ENCODE measurements at regions not wholly inside any gene's neighbourhood (a gene's known extent, or its start where the extent isn't known, plus 50 kb on each side); places are given as distances from the start of the nearest gene placed in this dataset.
A peak's percentile ranks its signal among the peaks of the same experiment; 100 is the strongest.

DNA sequence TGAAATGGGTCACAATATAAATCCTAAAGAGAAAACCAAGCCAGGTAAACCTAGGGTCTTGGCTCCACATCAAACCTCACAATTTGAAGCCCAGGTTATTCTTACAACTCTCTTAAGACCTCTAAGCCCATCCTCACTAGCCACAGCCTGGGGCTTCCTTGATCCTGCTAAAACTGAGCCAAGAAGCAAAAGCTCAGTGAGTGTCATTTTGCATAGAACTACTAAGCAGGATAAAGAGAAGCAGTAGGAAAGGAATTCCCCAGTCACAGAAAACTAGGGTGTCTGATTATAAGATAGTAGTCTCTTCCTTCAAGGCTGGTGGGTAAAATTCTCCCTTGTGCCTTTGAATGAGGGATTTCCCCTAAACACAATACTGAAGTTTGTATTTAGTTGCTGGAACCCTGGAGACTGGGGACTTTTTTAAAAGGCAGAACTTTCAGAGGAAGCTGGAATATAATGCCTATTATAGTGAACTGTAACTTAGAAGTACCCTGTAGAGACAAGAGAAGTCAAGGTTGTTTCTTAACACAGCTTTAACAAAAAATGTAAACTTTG is 196.6 kb upstream of the KIAA1217 start:
- H2AFZ ChIP-seq (ENCODE audit: insufficient read depth, low read length, poor library complexity): no peak overlapping the region
- H4K8ac ChIP-seq (ENCODE audit: low read depth, low read length): no peak overlapping the region
- H3K4me1 ChIP-seq (ENCODE audit: control insufficient read depth in 1 of 2, insufficient read depth in 2 of 2, low read length in 2 of 2): peaks cover 5 to 8% of the 10 kb centered on the region in 2 experiments
- no peaks in the 10 kb centered on the region for H3K36me3 ChIP-seq (ENCODE audit: control insufficient read depth in 1 of 2, insufficient read depth in 2 of 2, low read length in 2 of 2)
- H3K27ac ChIP-seq (ENCODE audit: low read depth, low read length): no peak overlapping the region
- no peaks in the 10 kb centered on the region for H3K79me2 ChIP-seq (ENCODE audit: control insufficient read depth, insufficient read depth, low read length, poor library complexity)
- no peak overlapping the region for H4K12ac ChIP-seq (ENCODE audit: low read depth, low read length)
- no peak overlapping the region for H3K23ac ChIP-seq (ENCODE audit: low read length)
- H3K18ac ChIP-seq (ENCODE audit: low read length): no peak overlapping the region
- H3K4me2 ChIP-seq (ENCODE audit: low read length): no peak overlapping the region
- H3K4me3 ChIP-seq (ENCODE audit: low read depth, low read length): no peak overlapping the region
- H3K27me3 ChIP-seq (ENCODE audit: insufficient read depth, low read length): no peaks in the 10 kb centered on the region
- H3K9me3 ChIP-seq (ENCODE audit: insufficient read depth, low read depth, low read length): no peaks in the 10 kb centered on the region
- H2BK120ac ChIP-seq (ENCODE audit: insufficient read depth, low read length, poor library complexity): no peak overlapping the region
- H3K14ac ChIP-seq (ENCODE audit: low read length): no peak overlapping the region
- H3K4ac ChIP-seq (ENCODE audit: low read depth, low read length): no peak overlapping the region
- H2AK5ac ChIP-seq (ENCODE audit: low read length): no peak overlapping the region
- H2BK5ac ChIP-seq (ENCODE audit: low read depth, low read length, poor library complexity): no peak overlapping the region
- H3K79me1 ChIP-seq (ENCODE audit: low read length): peaks cover 3% of the 10 kb centered on the region
- no peak overlapping the region for H2BK12ac ChIP-seq (ENCODE audit: low read length)
- no peak overlapping the region for H3K9ac ChIP-seq (ENCODE audit: low read length)
- DNase-seq: no peak
- H4K91ac ChIP-seq (ENCODE audit: low read depth, low read length): no peak overlapping the region

DNA sequence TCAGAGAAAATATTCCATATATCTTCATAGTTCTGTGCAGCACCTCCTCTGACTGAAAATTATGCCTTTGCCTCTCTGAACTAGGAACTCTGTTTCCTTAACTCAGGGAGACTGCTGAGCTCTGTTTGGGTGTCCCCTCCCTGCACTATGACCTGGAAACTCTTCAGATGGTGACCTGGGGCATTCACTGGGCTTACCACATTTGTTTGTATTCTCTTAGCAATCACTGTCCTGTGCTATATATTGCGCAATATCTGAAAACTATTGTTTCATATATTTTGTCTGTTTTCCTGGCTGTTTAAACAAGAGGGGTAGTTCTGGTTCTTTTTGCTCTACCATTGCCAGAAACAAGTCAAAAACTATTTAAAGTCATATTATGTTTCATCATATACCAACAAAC is 181.8 kb upstream of the KIAA1217 start:
- no peak overlapping the region for H4K91ac ChIP-seq (ENCODE audit: low read depth, low read length)

DNA sequence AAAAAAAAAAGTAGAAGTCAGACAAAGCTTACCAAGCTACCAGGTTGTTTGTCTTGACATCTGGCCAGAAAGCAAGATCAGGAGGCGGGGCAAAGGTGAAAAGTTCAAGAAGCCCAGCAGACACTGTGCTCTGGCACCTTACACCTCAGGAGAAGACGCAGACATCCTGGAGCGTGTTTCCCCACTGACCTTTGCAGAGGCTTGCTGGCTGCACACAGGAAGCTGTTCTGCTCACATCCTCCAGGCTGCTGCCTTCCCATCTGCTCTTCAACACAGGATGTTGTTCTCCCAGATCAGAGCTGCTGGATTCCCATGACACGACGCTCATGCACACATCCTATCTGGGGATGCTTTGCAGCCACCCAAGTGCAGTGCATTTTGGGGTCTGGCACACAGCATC is 174.4 kb upstream of the KIAA1217 start:
- Histone ChIP-seq H3K9ac (ENCODE audit: low read length) (no peak overlapping the region), H4K91ac (ENCODE audit: low read depth, low read length) (no peak overlapping the region), H2BK120ac (ENCODE audit: insufficient read depth, low read length, poor library complexity) (no peak overlapping the region), H4K12ac (ENCODE audit: low read depth, low read length) (no peak overlapping the region), H3K27me3 (ENCODE audit: insufficient read depth, low read length) (no peaks in the 10 kb centered on the region), H3K36me3 (ENCODE audit: control insufficient read depth in 1 of 2, insufficient read depth in 2 of 2, low read length in 2 of 2) (no peaks in the 10 kb centered on the region), H3K79me1 (ENCODE audit: low read length) (no peaks in the 10 kb centered on the region), H4K8ac (ENCODE audit: low read depth, low read length) (no peak overlapping the region), H2AFZ (ENCODE audit: insufficient read depth, low read length, poor library complexity) (no peak overlapping the region), H3K27ac (ENCODE audit: low read depth, low read length) (no peak overlapping the region), H3K14ac (ENCODE audit: low read length) (no peak overlapping the region), H3K4me3 (ENCODE audit: low read depth, low read length) (no peak overlapping the region), H2AK5ac (ENCODE audit: low read length) (no peak overlapping the region), H2BK5ac (ENCODE audit: low read depth, low read length, poor library complexity) (no peak overlapping the region), H3K18ac (ENCODE audit: low read length) (no peak overlapping the region), H3K9me3 (ENCODE audit: insufficient read depth, low read depth, low read length) (no peaks in the 10 kb centered on the region), H3K79me2 (ENCODE audit: control insufficient read depth, insufficient read depth, low read length, poor library complexity) (no peaks in the 10 kb centered on the region), H3K4ac (ENCODE audit: low read depth, low read length) (no peak overlapping the region), H3K4me2 (ENCODE audit: low read length) (no peak overlapping the region), H3K4me1 (ENCODE audit: control insufficient read depth in 1 of 2, insufficient read depth in 2 of 2, low read length in 2 of 2) (peaks cover 0 to 2% of the 10 kb centered on the region in 2 experiments), H3K23ac (ENCODE audit: low read length) (no peak overlapping the region), H2BK12ac (ENCODE audit: low read length) (no peak overlapping the region)
- DNase-seq: no peak
- no CpG with 5 or more reads among the region's 5 CpGs for WGBS (ENCODE audit: extremely low coverage, insufficient coverage, insufficient read length)

More for the DNA sequence above, 181.8 kb upstream of the KIAA1217 start:
- Histone ChIP-seq H3K23ac (ENCODE audit: low read length) (no peak overlapping the region), H2AK5ac (ENCODE audit: low read length) (no peak overlapping the region), H3K27me3 (ENCODE audit: insufficient read depth, low read length) (no peaks in the 10 kb centered on the region), H3K4me2 (ENCODE audit: low read length) (no peak overlapping the region), H3K36me3 (ENCODE audit: control insufficient read depth in 1 of 2, insufficient read depth in 2 of 2, low read length in 2 of 2) (no peaks in the 10 kb centered on the region), H3K18ac (ENCODE audit: low read length) (no peak overlapping the region), H3K14ac (ENCODE audit: low read length) (no peak overlapping the region), H2AFZ (ENCODE audit: insufficient read depth, low read length, poor library complexity) (no peak overlapping the region), H3K9ac (ENCODE audit: low read length) (no peak overlapping the region), H3K79me1 (ENCODE audit: low read length) (no peaks in the 10 kb centered on the region), H3K9me3 (ENCODE audit: insufficient read depth, low read depth, low read length) (no peaks in the 10 kb centered on the region), H3K4ac (ENCODE audit: low read depth, low read length) (no peak overlapping the region), H2BK5ac (ENCODE audit: low read depth, low read length, poor library complexity) (no peak overlapping the region), H2BK12ac (ENCODE audit: low read length) (no peak overlapping the region), H3K79me2 (ENCODE audit: control insufficient read depth, insufficient read depth, low read length, poor library complexity) (no peaks in the 10 kb centered on the region), H4K8ac (ENCODE audit: low read depth, low read length) (peak overlapping the region; percentile 4), H2BK120ac (ENCODE audit: insufficient read depth, low read length, poor library complexity) (no peak overlapping the region), H3K4me1 (ENCODE audit: control insufficient read depth in 1 of 2, insufficient read depth in 2 of 2, low read length in 2 of 2) (no peaks in the 10 kb centered on the region), H3K4me3 (ENCODE audit: low read depth, low read length) (no peak overlapping the region), H4K12ac (ENCODE audit: low read depth, low read length) (no peak overlapping the region), H3K27ac (ENCODE audit: low read depth, low read length) (no peak overlapping the region)
- no CpG with 5 or more reads among the region's 1 CpG for WGBS (ENCODE audit: extremely low coverage, insufficient coverage, insufficient read length)
- no peak for DNase-seq

DNA sequence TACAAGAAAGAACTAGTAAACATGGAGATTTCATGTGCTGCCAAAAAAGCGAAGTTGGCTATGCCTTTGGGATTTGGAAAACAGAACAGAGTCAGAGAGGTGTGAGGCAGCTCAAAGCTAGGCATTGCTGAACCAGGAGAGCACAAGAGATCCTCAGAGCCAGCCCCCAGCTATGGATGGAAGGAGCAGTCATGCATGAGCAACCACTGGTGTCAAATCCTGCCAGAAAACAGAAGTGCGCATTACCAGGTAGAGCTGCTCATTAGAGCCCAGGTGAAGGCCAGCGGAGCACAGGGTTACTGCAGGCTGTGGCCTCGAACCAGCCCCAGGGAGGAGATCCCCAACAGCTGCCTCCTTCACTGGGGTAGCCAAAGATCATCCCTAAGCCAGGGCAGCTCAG is 173.2 kb upstream of the KIAA1217 start:
- Histone ChIP-seq H3K18ac (ENCODE audit: low read length) (no peak overlapping the region), H3K4me1 (ENCODE audit: control insufficient read depth in 1 of 2, insufficient read depth in 2 of 2, low read length in 2 of 2) (peaks cover 0 to 2% of the 10 kb centered on the region in 2 experiments), H2BK12ac (ENCODE audit: low read length) (no peak overlapping the region), H2AK5ac (ENCODE audit: low read length) (no peak overlapping the region), H2BK5ac (ENCODE audit: low read depth, low read length, poor library complexity) (no peak overlapping the region), H3K4me3 (ENCODE audit: low read depth, low read length) (no peak overlapping the region), H3K9ac (ENCODE audit: low read length) (no peak overlapping the region), H3K27ac (ENCODE audit: low read depth, low read length) (no peak overlapping the region), H3K4ac (ENCODE audit: low read depth, low read length) (no peak overlapping the region), H4K91ac (ENCODE audit: low read depth, low read length) (no peak overlapping the region), H2AFZ (ENCODE audit: insufficient read depth, low read length, poor library complexity) (no peak overlapping the region), H3K79me2 (ENCODE audit: control insufficient read depth, insufficient read depth, low read length, poor library complexity) (no peaks in the 10 kb centered on the region), H3K79me1 (ENCODE audit: low read length) (no peaks in the 10 kb centered on the region), H4K12ac (ENCODE audit: low read depth, low read length) (no peak overlapping the region), H3K36me3 (ENCODE audit: control insufficient read depth in 1 of 2, insufficient read depth in 2 of 2, low read length in 2 of 2) (no peaks in the 10 kb centered on the region), H3K27me3 (ENCODE audit: insufficient read depth, low read length) (no peaks in the 10 kb centered on the region), H3K9me3 (ENCODE audit: insufficient read depth, low read depth, low read length) (no peaks in the 10 kb centered on the region), H2BK120ac (ENCODE audit: insufficient read depth, low read length, poor library complexity) (no peak overlapping the region), H3K14ac (ENCODE audit: low read length) (no peak overlapping the region), H3K4me2 (ENCODE audit: low read length) (no peak overlapping the region), H4K8ac (ENCODE audit: low read depth, low read length) (no peak overlapping the region), H3K23ac (ENCODE audit: low read length) (no peak overlapping the region)
- DNase-seq: no peak
- no CpG with 5 or more reads among the region's 4 CpGs for WGBS (ENCODE audit: extremely low coverage, insufficient coverage, insufficient read length)

All from trophoblast cell (in vitro differentiated cells and primary cell).